ENCODE measurements at regions not wholly inside any gene's neighbourhood (a gene's known extent, or its start where the extent isn't known, plus 50 kb on each side); places are given as distances from the start of the nearest gene placed in this dataset.
"Not testable (repeated sequence)": the region's sequence is repeated elsewhere in the genome, so short reads cannot be mapped to it uniquely, and the experiment has no call there.

DNA sequence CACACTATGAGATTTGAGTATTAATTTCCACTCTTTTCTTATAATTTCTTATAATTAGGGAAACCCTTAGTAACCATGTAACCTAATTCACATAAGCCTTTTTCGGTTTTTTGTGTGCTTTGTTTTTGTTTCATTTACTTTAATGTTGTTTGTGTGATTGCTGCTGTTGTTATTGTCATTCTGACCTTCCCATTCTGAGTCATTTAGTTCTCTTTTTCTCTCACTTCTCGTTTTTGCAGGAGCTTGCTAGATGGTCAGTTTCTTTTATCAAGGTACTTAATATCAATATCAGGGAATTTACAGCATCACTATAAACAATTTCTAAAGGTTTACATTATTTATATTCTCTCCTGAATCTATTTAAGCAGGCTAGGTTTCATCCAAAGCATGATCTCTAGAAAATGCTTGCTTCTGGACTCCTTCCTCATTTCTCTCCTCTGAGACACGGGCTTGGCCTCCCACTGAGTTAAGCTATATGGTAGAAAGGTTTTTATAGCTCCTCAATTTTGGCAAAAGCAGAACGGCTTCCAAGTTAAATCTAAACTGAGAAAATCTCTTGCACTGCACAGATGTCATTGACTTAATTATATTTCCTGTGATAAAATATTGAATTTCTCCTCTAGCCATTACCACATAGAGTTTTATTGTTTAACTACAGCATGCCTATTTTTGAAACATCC is 534.2 kb downstream of the NSUN3 start:
- DNase-seq (ENCODE audit: low read depth in 2 of 2) = no peak

DNA sequence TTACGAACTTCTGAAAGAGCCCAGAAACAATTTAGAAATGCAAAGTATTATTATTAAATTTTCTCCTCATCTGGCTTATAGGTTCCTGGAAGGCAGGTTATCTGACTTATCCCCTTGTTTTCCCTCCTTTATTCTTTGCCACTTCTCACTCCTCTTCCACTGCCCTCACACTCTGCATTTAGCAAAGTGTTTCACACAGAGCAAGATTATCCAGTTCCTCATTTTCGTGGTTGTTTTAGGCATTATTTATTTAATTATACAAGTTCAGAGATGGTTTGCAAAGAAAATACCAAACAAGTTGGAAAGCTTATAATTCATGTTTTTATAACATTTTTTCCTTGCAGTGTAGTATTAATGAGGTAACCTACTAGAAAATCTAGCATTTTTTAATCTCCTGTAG is 544.9 kb downstream of the NSUN3 start:
- DNase-seq (ENCODE audit: low read depth in 2 of 2) = no peak

DNA sequence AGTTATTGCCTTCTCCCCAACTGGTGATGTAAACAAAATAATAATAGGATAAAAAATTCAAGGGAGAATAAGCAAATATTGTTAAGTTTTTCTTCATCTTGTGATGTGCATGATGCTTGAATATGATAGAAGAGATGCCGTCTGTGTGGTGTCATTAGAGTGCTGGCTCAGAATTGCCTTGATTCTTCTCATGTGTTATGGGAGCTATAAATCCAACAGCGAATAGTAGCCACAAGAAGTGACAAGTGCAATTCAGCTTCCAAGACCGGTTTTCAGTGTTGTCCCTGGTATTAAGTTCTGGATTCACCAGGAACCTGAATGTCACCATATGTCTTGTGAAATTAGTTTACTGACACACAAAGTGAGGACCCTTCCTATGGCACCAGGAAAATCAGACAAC is 547.0 kb downstream of the NSUN3 start:
- DNase-seq (ENCODE audit: low read depth in 2 of 2) = no peak

DNA sequence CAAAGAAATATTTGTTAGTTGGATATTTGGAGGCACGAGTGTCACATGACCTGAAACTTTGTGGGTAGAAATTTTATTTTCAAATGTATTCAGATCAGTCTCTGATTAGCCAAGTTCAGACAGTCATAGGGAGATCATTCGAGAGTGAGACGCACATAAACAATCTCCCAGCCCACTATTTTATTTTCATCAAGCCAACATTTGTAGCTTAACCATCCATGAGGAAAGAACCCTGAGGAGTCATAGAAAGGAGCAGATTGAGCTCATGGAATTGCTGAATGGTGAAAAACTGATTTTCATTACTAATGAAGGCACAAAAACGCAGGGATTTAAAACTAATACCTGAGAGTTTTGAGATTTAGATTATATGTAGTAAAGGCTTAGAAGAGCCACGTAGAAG is 548.7 kb downstream of the NSUN3 start:
- no peak for DNase-seq (ENCODE audit: low read depth in 2 of 2)

DNA sequence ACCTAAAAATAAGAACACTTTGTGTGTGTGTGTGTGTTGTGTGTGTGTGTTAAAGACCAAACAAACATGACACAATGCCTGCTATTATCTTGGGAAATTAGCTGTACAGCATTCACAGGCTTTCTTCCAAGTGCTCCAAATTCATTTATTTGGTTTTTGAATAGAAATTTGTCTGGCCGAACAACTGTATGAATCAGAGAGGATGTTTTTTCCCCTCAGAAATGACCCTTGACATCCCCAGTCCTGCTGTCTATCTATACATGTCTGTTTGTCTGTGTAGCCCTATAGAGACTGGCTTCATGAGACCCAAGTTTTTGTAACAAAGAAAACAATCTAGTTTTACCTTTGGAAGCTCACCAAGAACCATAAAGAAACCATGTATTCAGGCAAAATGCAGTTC is 549.8 kb downstream of the NSUN3 start:
- no peak for DNase-seq (ENCODE audit: low read depth in 2 of 2)

DNA sequence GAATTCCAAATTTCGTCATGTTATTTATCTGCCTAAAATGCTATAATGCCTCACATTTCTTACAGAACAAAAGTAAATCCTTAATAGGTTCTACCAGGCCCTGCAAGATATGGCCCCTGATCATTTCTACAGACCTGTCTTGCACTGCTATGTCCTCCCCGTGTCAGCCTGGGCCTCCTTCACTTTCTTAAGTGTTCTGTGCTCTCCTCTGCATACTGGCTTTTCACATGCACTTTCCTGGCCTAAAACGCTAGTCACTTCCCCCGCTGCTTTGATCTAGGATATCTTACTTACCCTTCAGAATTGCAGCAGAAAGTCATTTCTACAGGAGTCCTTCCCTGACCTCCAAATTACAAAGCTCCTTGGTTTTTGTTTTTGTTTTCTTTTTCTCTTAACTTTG is 551.3 kb downstream of the NSUN3 start:
- no peak for DNase-seq (ENCODE audit: low read depth in 2 of 2)

DNA sequence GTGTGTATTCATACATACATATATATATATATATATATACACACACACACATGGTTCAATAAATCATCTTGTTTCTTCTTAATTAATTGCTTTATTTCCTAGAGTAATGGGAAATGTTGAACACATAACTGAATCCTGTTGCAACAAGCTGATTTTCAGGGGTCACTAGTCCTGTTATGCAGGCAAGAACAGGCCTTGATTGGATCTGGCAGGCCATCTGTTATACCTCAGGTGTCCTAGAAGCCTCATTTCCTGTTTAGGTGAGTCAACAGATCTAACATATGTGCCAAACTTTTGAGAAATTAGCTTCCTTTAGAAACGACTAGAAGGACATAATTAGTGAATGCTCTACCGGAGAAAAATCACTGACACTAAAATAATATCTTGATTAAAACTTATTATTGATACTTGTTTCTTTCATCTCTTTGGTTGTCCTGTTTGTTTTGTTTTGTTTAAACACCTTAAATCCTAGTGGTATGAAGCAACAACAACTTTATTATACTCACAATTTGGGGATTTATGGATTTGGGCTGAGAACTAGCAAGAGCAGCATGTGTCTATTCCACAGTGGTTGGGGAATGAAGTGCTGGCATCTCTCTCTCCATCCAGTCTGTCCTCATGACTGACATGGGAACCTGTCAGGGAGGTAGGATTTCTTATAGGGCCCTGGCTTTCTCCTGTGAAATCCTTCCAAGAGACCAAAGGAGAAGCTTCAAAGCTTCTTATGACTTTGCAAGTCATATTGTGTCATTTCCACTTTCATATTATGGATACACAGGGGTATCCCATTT is 552.6 kb downstream of the NSUN3 start:
- DNase-seq (ENCODE audit: low read depth in 2 of 2) = no peak

DNA sequence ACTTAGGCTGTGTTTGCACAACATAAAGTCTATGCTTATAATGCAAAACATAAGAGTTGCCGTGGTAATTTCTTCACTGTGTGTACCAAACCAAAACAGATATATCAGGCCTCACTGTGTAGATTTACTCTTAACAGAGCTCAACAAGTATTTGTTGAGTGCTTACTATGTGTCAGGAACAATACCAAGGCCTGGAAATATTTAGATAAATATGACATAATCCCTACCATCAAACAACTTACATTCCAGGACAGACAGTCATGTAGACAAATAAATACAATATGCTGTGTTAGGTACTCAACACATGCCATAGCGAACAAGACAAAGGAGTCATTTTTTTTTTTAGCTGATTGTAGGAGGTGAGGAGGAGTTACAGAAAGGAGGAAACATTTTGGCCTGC is 554.0 kb downstream of the NSUN3 start:
- no peak for DNase-seq (ENCODE audit: low read depth in 2 of 2)

DNA sequence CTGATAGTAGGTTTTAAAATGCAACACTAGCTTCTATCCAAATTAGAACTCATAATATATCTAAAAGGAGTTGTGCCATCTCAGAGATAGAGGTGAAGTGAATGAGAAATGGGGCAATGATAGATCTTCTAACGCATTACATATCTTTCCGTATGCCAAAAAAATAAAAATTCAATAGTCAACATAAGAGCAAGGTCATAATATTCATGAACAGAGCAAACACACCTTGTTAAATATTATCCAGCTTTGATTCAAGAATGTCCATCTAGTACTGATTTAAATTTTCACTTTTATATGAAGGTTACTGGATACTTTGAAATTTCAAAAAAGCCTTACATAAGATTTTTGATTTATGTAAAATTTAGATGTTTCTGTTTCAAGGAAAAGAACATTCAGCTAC is 554.5 kb downstream of the NSUN3 start:
- no peak for DNase-seq (ENCODE audit: low read depth in 2 of 2)

DNA sequence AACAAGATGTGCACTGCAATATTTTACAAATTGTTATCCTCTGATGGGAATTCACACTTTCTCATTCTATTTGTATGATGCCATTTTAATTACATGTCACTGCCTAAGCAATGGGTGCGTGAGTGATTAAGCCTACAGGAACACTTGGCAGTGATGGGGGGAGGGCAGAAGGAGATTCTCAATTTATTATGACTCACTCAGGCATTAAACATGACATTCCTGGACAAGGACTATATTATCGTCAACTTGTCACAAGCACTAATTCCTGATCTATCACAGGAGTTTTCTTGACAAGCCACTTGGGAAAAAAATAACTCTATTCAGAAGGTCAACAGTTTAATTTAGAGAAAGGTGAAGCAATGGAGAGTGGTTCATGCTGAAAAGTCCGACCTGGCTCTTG is 556.8 kb downstream of the NSUN3 start:
- DNase-seq (ENCODE audit: low read depth in 2 of 2) = no peak

GRCh38 chr3:94626573-94626972 is 563.7 kb downstream of the NSUN3 start:
- no peak for DNase-seq (ENCODE audit: low read depth in 2 of 2)

GRCh38 chr3:94627689-94628088 is 564.8 kb downstream of the NSUN3 start:
- DNase-seq (ENCODE audit: low read depth in 2 of 2) = no peak

DNA sequence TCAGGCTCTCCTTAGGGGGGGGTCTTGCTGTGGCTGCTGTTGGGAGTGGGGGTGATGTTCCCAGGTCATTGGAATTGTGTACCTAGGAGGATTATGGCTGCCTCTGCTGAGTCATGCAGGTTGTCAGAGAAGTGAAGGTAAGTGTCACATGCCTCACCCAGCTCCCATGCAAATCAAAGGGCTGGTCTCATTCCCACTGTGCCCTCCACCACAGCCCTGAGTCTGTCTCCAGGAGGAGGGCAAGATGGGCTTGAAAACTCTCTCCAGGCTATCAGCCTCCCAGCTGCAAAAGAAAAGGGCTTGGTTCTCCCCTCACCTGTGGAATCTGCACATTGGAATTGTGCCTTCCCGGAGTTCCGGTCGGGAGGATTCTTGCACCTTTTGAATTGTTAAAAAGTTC is 580.5 kb downstream of the NSUN3 start:
- DNase-seq (ENCODE audit: low read depth in 2 of 2) = no peak

DNA sequence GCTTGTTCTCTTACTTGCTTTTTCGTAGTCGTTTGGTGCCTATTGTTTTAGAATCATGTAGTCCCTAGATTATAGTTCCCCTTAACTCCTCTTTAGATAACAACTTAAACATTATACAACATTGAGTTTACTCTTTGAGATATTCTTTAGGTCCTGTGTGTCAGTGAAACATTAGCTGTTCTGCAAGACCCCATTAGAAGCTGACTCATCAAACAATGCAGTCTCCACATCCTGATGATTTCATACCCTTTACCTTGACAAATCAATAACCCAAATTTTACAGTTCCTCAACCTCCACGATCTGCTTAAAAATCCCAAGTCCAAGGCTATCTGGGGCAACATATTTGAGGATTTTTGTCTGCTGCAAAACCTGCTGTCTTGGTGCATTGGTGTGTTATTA is 582.9 kb downstream of the NSUN3 start:
- no peak for DNase-seq (ENCODE audit: low read depth in 2 of 2)

GRCh38 chr3:94647131-94647530 is 584.3 kb downstream of the NSUN3 start:
- no peak for DNase-seq (ENCODE audit: low read depth in 2 of 2)

GRCh38 chr3:94648270-94649180 is 585.7 kb downstream of the NSUN3 start:
- not testable (repeated sequence) for DNase-seq (ENCODE audit: low read depth in 2 of 2)

- no peak for DNase-seq (ENCODE audit: low read depth in 2 of 2)
These were observed 591.2 kb downstream of the NSUN3 start for GRCh38 chr3:94654096-94654495.

DNA sequence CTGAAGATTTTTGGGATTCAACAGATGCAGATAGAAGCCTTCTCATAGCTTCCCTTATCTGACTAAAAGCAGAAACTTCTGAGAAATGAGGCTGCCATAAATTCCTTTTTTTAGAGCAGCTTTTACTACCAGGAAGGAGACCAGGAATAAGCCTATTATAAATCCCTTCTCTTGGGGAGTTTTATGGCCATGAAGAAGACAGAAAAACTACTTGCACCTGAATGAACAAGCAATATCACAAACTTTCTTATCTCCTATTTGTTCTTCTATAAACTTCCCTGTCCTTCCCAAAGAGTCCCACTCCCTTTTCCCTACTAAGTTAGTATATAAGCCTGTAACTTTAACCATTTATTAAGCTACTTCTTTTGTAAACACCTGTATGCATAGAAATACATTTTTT is 603.1 kb downstream of the NSUN3 start:
- DNase-seq (ENCODE audit: low read depth in 2 of 2) = no peak

- no peak for DNase-seq (ENCODE audit: low read depth in 2 of 2)
These were observed 608.2 kb downstream of the NSUN3 start for GRCh38 chr3:94671078-94671477.

- no peak for DNase-seq (ENCODE audit: low read depth in 2 of 2)
These were observed 611.0 kb downstream of the NSUN3 start for GRCh38 chr3:94673876-94674275.

DNA sequence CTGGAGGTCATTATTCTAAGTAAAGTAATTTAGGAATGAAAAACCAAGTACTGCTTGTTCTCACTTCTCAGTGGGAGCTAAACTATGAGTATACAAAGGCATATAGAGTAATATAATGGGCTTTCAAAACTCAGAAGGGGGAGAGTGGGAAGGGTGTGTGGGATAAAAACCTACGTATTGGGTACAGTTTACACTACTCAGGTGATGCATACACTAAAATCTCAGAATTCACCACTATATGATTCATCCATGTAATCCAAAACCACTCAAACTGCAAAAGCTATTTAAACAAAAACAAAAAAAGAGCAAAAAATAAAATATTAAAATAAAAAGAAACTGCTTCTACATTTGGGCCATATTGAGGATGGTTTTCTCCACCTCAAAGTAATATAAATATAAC is 623.3 kb downstream of the NSUN3 start:
- no peak for DNase-seq (ENCODE audit: low read depth in 2 of 2)

DNA sequence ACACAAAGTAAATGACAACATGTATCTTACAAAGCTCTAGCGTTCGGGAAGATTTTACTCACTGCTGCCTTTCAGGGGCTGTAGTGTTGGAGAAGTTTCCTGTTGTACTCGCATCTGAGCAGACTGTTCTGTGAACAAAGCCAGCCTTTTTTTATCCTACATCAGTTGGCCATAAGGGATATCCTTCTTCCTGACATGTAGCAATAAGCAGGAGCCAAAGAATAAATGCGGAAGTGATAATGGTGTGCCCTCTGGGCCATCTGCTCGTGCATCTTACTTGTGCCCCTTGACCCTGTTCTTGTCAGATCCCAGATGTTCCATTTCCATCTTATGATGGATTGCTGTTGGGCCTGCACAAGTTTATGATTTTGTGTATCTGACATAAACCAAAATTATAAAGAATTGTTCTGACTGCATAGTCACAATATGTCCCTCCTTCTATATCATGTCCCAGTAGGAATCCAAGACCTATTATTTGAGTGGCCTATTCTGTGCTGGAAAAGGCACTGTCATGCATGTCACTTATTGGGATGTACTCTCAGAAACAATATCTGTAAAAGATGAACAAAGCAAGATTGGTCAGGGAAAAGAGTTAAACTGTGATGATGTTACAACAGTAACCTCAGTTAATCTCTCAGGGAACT is 631.3 kb downstream of the NSUN3 start:
- DNase-seq (ENCODE audit: low read depth in 2 of 2) = no peak

Measured in activated CD4-positive, alpha-beta T cell treated with anti-CD3 and anti-CD28 coated beads for 24 hours (primary cell).